ENCODE measurements at regions not wholly inside any gene's neighbourhood (a gene's known extent, or its start where the extent isn't known, plus 50 kb on each side); places are given as distances from the start of the nearest gene placed in this dataset.
"Not testable (repeated sequence)": the region's sequence is repeated elsewhere in the genome, so short reads cannot be mapped to it uniquely, and the experiment has no call there.

- no peak for DNase-seq
These were observed 183.4 kb upstream of the RFC3 start for GRCh38 chr13:33634546-33634982.

DNA sequence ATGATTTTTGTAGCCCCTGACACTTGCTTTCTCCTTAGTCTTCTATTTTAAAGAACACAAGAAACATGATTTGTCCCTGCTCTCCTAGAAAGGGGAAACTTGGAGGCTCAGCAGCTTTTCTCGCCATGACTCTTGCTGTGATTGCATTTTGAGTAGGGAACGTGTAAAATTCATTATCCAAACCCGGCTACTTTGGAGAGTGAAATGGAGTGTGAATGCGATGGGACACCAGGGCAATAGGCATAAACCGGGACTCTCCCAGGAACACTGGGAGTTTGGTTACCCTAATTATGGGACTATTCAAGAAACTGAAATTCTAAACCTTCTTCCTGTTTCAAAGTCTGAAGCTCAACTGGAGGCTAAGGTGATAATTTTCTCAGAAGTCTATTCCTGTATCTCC, 181.7 kb upstream of the RFC3 start:
- DNase-seq = no peak

DNA sequence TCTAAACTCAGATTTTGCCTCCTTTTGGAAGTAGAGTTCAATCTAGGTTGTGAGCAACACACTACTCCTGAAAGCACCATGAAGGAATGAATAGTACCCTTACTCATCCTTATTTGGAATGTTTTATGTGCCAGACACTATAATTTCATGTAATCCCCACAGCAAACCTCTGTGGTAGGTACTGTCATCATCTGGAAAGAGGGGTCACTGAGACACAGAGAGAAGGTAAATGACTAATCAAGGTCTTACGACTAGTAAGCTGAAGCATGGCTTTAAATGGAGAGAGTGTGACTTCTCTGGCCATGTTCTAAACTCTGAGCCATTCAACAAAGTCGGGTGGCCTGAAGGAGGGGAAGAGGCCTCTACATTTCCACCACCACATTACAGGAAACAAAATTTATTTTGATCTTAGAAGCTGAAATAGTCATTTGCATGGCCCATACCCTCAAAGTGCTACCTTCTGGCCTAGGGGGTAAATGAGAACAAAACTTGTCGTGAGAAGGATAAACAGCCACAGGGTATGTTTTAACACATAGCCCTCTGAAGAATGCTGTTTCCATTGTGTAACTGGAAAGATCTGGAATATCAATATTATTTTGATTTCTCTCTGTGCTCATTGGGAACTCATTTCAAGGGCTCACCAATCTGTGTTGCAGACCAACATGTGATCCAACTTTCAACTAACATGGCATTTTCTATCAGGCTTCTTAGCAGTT, 180.8 kb upstream of the RFC3 start:
- no peak for DNase-seq

- no peak for DNase-seq
These were observed 179.8 kb upstream of the RFC3 start for GRCh38 chr13:33637978-33638743.

- DNase-seq = no peak
These were observed 178.8 kb upstream of the RFC3 start for GRCh38 chr13:33639158-33639557.

- DNase-seq = peak; percentile 28 to 41
These were observed 178.3 kb upstream of the RFC3 start for GRCh38 chr13:33639626-33640080.

DNA sequence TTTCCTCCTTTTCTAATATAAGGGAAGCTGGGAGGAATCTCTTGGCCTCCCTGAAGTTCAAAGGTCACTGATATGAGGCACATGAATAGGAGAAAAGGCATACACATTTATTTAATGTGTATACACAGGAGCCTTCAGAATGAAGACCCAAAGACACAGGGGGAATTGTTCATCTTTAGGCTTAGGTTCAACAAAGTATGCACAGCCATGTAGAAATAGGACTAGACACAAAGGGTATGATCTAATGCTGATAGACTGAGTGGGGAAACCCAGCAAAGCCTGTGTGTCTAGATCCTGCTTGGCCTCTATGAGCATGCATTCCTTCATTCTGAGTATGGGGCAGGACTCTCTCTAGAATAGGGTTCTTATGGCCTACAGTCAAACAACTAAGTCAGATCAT, 177.1 kb upstream of the RFC3 start:
- no peak for DNase-seq

DNA sequence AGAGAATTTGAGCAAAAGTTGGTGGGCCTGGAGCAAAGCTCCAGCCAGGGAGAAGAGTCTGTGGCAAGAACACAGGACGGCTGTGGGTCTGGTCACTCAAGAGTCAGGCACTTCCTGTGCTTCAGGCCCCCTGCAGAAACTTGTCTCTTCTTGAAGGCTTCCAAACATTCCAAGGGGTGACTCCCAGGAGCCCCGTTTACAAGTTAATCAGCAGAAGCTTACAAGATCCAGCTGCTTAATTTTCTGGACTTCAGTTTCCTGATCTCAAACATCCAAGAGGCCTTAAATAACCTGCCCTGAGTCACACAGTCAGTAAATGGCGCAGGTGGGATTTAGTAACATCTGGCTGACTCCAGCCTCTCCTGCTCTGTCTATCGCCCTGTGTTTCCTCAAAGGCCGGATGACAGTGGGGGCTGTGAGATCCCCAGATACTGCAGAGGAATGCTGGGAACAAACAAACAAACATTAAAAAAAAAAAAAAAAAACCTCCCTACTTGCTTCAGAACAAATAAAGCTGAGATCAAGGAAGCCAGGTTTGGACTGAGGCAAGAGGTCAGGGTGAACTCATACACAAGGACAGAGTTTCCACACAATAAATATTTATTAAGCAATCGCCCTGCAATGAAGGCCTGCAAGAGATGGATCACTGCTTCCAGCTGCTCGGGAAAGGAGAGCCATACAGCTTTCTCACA, 175.4 kb upstream of the RFC3 start:
- DNase-seq = no peak

- DNase-seq = no peak
These were observed 173.1 kb upstream of the RFC3 start for GRCh38 chr13:33644581-33645543.

- DNase-seq = no peak
These were observed 172.1 kb upstream of the RFC3 start for GRCh38 chr13:33645591-33646554.

DNA sequence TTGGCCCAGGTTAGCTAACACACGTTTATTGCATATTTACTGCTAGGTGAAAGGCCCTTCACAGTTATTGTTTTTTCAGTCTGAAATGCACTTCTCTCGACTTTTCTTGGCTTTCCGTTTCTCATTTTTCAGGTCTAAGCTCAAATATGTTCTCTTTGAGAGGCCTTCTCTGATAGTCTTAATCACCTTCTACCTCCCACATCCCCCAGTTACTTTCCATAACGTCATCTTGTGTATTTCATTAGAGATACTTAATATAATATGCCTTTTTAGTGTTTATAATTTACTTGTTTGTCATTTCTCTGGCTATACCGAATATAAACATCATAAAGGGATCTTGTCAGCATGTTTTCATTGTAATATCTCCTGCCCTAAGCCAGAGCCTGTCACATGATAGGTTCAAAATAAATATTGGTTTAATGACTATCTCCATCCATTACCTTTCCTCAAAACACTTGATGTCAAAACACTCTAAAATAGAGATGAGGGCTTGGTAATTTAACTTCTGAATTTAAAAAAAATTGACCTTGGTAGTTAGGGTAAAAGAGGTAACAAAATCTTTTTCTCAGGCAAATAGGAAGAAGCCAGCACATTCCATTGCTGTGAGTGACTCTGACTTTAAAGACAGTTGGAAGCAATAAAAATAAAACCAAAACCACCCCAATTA, 168.6 kb upstream of the RFC3 start:
- DNase-seq = no peak

GRCh38 chr13:33651766-33652165, 166.2 kb upstream of the RFC3 start:
- DNase-seq = no peak

GRCh38 chr13:33657274-33657673, 160.7 kb upstream of the RFC3 start:
- no peak for DNase-seq

DNA sequence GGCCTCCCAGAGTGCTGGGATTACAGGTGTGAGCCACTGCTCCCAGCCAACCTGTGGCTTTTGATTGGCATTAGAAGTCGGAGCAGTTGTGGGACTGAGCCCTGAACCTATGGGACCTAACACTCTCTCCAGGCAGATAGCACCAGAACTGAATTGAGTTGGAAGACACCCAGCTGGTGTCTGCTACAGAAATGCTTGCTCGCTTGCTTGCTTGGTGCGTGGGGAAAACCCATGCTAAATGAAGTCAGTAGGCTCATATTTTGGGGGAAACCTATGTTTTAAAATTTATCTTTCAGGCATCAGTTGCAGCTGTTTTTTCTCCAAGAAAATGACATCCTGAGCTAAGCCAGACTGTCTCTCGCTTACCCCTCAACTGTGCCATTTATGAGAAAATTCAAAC, 158.5 kb upstream of the RFC3 start:
- no peak for DNase-seq

GRCh38 chr13:33659894-33660293, 158.1 kb upstream of the RFC3 start:
- DNase-seq = no peak

DNA sequence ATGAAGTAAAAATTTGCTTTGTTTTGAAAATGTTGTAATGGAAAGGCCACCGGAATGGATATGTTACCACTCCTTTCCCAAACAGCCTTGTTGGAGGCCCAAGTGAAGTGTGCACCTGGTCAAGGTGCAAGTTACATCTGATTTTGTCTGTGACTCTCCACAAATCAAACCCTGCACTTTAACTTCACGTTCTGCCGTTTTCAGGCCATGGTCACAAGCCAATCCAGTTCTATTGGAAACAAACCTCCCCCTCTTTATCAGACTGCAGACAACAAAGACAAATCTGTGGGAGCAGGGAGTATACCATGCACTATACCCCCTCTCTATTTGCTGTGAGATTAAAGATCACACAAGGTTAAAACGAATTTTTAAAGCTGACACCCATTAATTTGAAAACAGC, 155.6 kb upstream of the RFC3 start:
- DNase-seq = no peak

- DNase-seq = no peak
These were observed 152.2 kb upstream of the RFC3 start for GRCh38 chr13:33665626-33666175.

GRCh38 chr13:33671560-33671959, 146.4 kb upstream of the RFC3 start:
- DNase-seq = no peak

DNA sequence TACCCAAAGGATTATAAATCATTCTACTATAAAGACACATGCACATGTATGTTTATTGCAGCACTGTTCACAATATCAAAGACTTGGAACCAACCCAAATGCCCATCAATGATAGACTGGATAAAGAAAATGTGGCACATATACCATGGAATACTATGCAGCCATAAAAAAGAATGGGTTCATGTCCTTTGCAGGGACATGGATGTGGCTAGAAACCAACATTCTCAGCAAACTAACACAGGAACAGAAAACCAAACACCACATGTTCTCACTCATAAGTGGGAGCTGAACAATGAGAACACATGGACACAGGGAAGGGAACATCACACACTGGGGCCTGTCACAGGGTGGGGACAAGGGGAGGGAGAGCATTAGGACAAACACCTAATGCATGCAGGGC, 145.9 kb upstream of the RFC3 start:
- not testable (repeated sequence) for DNase-seq
